8988T (cell line): ENCODE measurements at regions not wholly inside any gene's neighbourhood (a gene's known extent, or its start where the extent isn't known, plus 50 kb on each side); places are given as distances from the start of the nearest gene placed in this dataset.

Source experiments
- DNase-seq: peaks from one replicate; pipeline ENCODE4 v3.0.0; 2011

DNA sequence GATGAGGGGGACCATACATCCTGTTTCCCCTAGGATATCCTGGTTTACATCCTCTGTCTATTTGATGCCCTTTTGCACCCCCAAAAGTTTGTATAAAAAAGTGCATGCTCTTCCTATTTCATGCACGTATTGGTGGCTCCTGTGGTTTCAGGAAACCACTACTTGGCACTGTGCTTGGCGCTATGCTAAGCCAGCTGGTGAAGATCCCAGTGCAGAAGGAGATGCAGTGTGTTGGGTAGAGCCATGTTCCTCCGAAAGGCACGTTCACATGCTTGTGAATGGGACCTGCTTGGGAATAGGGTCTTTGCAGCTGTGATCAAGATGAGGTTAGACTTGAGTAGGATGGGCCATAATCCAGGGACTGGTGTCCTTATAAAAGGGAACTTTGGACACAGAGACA is 419.7 kb downstream of the GALR1 start:
- no peak for DNase-seq

DNA sequence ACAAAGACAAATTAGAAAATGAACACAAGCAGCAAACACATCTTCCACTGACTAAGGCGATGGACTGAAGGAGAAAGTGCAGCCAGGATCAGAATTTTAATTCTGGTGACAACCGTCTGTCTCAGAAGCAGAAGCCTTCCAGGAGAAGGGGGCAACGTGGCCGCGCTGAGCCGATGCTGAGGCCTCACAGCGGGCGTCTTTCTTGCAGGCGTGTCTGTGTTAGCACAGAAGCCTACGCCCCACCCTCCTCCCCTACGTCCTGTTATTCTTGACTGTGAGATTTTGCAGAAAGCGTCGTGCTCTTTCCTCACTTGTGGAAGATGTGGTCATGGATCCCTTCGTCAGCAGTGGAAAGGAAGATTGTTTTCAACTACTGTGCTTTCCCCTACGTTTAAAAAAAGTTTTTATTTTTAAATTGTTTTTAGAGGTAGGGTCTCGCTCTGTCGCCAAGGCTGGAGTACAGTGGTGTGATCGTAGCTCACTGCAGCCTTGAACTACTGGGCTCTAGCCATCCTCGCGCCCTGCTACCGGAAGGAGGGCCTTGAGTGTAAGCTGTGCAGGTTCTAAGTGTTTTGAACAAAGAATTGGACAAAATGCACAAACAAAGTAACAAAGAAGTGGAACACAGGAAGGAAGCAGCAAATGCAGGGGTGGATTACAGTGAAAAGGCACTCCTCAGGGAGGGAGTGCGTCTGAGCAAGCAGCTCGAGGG is 422.0 kb downstream of the GALR1 start:
- DNase-seq, result no peak

DNA sequence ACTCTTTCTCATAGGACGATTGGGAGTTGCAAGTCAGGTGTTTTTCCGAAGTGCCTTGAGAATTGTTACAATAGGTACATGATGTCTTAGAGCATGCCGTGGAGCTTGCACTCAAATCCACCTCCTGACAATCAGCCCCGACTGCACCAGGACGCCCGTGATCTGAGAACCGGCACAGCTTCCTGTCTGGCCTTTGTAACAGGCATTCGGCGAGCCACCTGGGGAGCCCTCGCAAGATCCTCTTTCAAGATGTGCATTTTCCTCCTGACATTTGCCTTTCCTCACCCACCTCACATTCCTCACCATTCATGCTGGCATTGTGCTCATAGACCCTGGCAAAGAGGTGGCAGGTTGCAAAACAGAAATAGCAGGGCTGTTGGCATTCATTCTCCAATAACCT is 427.3 kb downstream of the GALR1 start:
- DNase-seq, result no peak

DNA sequence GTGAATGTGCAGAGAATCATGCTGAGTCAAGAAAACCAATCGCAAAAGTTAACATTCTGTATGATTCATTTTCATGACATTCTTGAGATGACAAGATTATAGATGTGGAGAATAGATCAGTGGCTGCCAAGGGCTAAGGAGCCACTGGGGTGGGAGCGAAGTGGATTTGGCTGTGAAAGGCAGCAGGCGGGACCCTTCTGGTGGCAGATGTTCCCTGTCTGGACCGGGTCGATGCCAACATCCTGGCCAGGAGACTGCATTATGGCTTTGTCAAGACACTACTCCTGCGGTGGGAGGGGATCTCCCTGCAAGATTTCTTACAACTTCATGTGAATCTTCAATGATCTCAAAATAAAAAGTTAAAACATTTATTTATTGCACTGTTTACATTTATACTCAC is 427.9 kb downstream of the GALR1 start:
- DNase-seq, result no peak

DNA sequence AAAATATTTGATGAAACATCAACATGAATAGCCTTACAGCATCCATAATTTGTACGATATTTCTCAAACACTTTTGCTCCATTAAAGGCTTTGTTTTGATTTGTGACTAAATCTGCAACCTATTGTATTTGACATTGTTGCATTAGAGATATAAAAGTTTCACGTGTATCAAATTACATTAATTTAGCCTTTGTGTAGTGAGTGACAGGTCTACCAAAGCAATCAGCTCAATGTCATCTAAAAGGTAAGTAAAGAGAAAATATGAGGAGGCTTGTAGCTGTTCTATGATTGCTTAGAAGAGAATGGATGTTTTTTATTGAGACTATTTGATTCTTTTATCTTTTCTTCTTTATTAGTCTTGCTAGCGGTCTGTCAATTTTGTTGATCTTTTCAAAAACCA is 430.2 kb downstream of the GALR1 start:
- no peak for DNase-seq

DNA sequence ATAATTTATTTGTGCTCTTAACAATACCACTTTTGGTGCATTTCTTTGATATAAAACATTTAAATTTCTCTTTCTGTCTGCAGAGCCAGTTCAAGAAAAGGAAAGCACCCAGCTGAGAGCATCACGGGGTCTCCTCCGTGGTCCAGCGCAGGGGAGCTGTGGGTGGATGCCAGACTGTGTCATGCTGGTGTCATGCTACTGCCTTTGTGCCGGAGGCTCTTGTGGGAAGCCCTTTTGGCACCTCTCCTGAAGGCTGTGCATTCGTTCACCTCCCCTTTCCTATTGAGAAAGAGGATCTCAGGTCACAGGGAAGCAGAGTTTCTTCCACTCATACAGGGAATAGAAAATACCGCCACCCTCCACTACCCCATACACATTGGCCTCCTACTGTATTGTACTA is 450.4 kb downstream of the GALR1 start:
- DNase-seq, result no peak

DNA sequence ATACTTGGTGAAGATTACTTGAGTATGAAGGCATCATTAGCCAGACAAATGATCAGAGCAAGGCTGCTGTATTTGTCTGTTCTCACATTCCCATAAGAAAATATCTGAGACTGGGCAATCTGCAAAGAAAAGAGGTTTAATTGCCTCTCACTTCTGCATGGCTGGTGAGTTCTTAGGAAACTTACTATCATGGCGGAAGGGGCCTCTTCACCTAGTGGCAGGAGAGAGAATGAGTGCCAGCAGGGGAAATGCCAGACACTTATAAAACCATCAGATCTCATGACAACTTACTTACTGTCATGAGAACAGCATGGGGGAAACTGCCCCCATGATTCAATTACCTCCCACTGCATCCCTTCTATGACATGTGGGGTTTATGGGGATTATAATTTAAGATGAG is 452.3 kb downstream of the GALR1 start:
- DNase-seq, result no peak

DNA sequence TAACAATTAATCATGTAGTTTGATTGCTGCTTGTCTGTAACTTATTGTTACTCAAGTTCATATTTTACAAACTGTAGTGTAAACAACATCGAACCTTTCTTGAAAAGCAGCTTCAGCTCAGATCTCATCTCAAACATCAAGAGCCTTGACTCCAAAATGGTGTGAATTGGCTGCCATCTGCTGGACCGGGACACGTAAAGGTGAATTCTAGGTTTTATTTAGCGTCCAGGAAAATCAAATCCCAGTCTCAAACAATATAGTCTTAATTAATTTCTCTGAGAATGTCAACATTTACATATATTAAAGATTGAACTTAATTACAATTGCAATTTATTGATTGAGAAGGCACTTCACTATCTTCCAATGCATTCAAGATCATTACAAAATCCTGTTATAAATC is 453.0 kb downstream of the GALR1 start:
- no peak for DNase-seq

DNA sequence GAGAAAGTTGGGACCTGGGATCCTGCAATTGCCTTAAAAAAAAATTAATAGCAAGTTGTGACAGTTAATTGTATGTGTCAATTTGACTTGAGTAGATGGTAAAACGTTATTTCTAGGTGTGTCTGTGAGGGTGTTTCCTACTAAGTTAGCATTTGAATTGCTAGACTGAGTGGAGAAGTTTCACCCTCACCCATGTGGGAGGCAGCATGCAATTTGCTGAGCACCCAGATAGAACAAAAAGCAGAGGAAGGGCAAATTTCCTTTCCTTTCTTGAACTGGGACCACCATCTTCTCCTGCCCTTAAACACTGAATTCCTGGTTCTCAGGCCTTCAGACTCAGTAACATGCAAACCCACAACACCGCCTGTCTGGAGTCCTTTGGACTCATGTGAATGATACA is 455.7 kb downstream of the GALR1 start:
- no peak for DNase-seq

DNA sequence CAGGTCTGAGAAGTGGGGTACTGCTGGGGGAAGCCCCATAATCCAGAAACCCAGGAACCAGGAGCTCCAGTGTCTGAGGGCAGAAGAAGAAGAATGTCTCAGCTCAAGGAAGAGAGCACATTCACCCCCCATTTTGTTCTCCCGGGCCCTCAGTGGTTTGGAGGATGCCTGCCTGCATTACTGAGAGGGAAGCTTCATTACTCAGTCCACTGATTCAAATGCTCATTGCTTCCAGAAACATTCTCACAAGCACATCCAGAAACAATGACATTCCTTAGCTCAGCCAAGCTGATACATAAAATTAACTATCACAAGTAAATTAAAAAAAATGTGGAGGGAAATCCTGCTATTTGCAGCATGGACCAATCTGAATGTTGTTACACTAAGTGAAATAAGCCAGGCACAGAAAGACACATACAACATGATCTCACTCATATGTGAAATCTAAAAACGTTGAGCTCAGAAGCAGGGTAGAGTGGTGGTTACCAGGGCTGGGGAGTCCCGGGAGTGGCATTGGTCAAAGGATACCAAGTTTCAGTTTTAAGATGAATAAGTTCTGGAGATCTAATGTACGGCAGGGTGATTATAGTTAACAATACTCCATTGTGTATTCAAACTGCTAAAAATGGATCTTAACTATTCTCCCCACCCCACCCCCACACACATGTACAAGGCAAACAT is 459.3 kb downstream of the GALR1 start:
- DNase-seq, result no peak

DNA sequence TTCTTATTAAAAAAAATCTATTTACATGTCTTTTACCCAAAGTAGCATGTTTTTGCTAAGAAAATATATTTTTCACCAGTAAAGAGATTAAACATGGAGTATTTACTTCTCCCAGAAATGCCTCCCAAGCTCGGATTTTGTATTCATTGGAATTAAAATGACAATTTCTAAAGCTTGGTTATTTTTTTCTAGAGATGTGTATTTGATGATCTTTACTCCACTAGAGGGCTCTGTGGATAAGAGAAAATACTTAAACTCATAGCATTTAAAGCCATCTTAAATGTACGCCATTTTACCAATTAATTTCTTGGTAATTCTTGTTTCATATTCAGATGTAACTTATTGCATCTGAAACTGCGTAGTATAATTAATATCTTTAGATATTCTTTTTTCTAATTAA is 461.4 kb downstream of the GALR1 start:
- no peak for DNase-seq

DNA sequence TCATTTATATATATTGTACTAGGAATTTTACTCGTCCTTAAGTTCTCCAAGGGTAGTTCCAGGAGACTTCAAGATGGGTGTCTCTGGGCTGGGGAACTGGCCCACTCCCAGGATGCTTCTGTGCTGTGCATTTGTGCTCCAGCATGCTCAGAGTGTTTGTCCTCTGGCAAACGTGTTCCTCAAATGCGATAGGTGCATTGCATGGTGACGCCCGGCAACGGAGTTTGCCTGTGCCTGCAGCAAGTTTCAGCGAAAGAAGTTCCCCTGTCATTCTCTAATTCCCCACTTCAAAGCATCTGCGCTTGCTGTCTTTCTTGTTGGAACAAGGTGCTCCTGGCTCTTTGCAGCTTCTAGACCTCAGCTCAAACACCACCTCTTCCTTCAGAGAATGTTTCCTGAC is 465.1 kb downstream of the GALR1 start:
- no peak for DNase-seq

DNA sequence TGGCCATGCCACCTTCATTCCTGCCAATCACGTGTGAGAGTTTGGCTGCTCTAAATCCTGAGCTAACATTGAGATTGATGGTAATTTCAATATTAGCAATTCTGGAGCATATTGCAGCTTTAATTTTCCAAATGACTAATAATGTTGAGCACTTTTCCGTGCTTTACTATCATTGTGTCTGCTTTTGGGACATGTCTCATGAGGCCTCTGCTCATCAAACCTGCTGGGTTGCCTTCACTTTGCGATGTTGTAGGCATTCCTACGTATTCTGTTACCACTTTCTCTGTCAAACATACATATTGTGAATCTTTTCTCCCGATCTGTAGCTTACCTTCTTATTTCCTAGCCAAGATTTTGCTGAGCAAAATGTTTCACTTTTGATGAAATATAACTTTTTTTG is 466.6 kb downstream of the GALR1 start:
- DNase-seq, result no peak

DNA sequence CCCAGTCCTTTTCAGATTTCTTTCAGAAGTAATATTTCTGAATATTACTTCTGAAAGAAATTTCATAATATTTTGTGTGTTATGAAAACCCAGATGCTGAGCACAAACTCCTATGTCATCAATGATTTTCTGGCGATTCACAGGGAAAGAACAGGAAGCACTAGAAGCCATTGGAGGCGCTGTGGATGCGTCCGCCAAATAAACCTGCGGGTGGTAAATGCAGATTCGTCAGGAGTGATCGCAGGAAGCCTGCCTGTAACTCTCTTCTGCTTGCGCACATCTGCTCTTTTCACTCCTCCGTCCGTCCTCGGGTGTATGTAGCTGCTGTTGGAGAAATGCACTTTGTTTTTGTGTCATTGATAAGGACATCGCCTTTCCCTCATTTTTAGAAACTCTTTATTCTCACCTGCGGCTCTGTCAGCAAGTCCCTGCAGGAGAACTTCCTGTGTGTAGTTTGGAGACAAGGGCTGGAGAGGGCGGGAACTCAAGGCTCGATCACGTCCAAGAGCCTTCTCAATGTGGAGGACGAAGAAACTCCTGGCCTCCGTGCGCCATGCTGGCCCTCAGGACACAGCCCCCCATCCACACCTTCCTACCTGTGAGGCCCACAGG is 483.8 kb downstream of the GALR1 start:
- DNase-seq, result no peak

DNA sequence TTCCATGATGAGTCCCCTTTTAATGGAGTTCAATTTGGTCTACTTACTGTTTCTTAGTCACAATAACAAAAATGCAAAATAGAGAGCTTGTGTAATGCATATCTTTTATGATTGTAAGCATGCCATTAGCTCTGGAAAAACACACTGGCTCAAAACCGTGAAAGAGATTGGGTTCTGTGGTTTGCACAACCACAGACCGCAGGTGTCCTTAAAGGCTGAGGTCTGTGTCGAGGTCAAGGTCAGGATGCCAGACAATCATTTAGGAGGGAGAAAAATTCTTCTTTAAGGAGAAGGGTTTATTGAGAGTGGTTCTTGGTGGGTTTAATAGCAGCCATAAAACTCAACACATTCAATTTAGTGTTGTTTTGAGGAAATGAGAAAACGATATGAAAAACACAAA is 487.2 kb downstream of the GALR1 start:
- no peak for DNase-seq

DNA sequence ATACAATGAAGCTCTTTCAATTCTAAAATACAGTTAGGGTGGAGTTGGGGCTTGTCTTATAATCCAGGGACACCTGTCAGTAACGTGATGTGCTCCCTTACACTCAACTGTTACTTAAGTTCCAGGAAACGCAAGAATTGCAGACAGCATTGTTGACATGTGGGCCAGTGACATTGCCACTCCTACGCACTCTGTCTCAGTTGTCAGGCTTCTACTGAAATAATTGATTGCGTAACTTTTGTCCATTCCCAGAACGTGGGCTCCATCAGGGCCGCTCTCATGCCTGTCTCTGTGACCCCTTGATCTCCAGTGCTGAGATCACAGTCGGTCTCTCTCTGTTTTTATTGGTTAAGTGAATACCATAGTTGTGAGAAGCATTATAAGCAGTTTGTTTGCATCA is 487.8 kb downstream of the GALR1 start:
- no peak for DNase-seq

DNA sequence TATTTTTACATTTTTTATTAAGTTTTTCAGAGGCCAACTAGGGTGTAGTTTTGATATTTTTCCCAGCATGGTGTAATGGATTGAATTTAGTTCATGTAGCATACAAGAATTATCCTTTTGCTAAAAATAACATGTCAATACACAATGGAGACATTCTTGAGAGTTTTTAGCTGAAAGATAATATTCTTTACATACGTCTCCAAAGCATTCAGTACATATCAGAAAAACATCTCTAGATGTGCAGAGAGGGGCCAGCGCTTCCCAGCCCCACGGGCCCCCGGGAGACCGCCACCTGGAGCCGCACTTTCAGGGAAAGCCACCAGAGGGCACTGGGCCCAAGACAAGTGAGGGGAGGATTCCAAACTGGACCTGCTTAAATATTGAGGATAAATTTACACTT is 499.4 kb downstream of the GALR1 start:
- no peak for DNase-seq

DNA sequence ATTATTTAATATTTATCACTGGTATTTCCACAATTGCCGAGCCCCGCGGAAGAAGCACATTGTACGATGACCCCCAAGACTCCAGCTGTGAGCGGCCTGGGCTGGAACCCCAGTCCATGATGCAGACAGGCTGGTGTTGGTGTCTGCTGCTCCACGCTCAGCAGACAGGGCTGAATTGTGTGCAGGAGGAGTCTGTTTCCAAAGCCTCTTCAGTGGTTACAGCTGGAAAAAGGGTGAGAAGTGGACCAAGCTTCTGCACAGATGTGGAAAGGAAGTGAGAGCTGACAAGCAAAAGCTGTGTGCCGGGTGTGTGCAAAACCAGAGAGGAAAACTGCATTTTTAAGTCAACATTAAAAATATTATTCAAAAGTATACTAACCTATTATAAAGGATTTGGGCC is 500.4 kb downstream of the GALR1 start:
- DNase-seq, result no peak

DNA sequence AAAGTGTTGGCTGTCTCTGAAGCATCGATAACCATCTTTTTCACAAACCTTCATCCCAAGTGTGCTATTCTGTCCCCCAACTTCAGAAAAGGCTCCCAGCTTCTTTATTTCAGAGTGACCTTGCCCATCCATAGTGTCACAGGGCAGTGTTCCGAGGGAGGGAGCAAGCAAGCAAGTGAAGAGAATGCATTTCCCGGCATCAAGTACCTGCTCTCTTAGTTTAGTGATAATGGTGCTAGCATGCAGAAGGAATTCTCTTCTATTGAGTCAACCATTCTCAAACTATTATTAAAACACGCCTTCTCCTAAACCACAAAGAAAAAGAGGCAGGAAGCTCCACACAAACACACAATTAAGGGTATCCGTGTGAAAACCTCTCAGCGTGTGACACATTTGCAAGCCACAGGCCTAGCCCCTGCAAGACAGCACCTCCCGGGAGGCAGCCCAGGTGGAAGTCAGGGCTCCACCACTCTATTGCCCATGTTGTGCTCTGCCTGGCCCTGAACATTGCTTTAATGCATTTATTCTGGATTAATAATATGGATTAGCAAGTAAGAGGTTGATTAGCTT is 504.9 kb downstream of the GALR1 start:
- no peak for DNase-seq

DNA sequence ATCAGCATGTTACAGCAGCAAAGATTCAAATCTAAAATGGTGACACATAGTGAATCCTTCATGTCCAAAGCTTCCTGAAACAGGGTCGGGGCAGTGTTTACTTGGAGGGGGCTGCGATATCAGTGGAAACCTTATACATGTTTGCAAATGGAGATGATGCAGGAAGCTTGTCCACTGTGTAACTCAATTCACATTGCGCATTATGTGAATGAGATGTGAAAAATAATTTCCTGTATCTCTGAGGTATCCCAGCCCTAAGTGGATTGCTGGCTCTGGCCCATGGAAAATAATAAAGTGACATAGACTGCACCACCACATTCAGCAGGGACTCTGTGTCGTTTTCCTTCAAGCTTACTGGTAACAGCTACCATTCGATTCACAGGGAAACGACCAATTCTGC is 505.5 kb downstream of the GALR1 start:
- DNase-seq, result no peak

DNA sequence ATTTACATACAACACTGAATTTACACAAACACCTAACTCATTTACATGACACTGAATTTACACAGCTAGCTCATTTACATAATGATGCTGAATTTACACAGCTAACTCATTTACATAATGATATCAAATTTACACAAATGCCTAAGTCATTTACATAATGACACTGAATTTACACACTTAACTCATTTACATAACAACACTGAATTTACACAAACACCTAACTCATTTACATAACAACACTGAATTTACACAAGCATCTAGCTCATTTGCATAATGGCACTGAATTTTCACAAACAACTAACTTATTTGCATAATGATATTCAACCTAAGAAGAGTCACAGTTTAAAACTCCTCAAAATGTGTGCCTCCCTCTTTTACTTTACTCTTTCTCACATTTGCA is 511.7 kb downstream of the GALR1 start:
- no peak for DNase-seq

DNA sequence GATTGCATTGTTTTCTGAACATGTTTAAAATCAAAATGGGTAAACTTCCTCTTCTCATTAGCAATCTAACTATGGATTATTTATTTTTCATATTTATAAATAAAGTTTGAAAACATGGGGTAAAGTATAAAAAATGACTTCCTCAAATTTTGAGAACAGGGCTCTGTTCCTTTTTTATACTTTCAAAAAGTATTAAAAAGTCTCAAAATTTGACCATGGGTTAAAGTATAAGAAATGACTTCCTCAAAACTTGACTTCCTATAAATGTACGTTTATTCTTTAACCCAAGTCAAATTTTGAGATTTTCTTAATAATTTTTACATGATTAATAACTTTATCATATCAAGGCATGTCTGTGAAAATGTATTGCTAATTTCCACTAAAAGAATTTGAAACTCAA is 512.4 kb downstream of the GALR1 start:
- no peak for DNase-seq

DNA sequence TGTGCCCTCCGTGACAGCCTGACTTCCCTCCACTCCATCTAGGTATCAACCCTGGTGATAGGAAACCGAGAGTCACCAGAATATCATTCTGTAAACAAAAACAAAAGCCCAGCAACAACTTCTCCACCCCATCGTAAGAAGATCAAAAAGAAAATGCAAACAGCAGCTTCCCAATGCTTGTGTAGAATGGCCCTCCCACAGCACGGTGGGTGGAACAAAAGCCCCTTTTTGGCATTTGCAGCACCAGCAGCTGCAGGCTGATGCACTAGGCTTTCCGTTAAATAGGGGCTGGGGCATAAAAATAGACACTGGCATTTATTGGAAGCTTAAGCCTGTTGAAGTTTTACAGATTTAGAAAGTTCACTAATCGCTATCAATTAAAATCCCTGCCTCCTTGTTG is 513.0 kb downstream of the GALR1 start:
- no peak for DNase-seq

DNA sequence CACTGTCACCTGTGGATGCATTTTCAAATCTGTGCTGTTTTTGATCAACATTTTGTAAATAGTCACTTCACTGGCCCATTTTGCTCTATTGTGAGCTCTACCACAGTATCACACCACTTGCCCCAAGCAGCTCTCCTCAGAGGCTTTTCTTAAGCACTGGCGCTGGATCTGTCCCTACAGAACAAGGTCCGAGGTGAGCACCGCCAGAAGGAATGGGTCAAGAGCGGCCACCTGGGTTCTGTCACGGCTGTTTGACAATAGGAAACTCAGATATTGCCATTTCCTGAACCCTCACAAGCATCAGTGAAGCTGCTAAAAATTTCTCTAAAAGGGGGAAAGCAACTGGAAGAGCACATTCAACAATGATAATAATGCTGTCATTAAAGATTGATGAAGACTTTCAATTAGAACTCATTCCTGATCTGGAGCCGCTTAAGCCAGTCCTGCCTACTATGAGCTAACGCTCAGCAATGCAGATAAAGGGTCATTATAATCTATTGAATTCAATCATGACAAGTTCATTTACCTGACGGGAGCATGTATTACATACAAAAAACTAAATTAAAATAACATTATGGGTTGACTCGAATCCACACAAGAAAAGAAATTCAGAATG is 514.0 kb downstream of the GALR1 start:
- no peak for DNase-seq
